GM19467 (cell line): ENCODE measurements at regions not wholly inside any gene's neighbourhood (a gene's known extent, or its start where the extent isn't known, plus 50 kb on each side); places are given as distances from the start of the nearest gene placed in this dataset.
"Not testable (repeated sequence)": the region's sequence is repeated elsewhere in the genome, so short reads cannot be mapped to it uniquely, and the experiment has no call there.

Source experiments
- ATAC-seq: cut with Tn5 transposase; IDR thresholded peaks from one replicate; pipeline ENCODE4 v1.9.1; 2021; ENCODE audit warnings: mild to moderate bottlenecking, moderate library complexity; ENCODE audit not compliant: unreplicated experiment

GRCh38 chr5:63228154-63228553 is 649.5 kb downstream of the LRRC70 start:
- no peak for ATAC-seq

- ATAC-seq: no peak
These were observed 641.6 kb downstream of the LRRC70 start for GRCh38 chr5:63220244-63220643.

GRCh38 chr5:63217422-63217821 is 638.8 kb downstream of the LRRC70 start:
- no peak for ATAC-seq

- ATAC-seq: no peak
These were observed 634.6 kb downstream of the LRRC70 start for GRCh38 chr5:63213256-63213655.

GRCh38 chr5:63211448-63212132 is 633.0 kb downstream of the LRRC70 start:
- no peak for ATAC-seq

GRCh38 chr5:63205976-63206375 is 627.4 kb downstream of the LRRC70 start:
- no peak for ATAC-seq

- no peak for ATAC-seq
These were observed 623.1 kb downstream of the LRRC70 start for GRCh38 chr5:63201738-63202137.

- no peak for ATAC-seq
These were observed 615.5 kb downstream of the LRRC70 start for GRCh38 chr5:63194126-63194525.

- not testable (repeated sequence) for ATAC-seq
These were observed 601.6 kb downstream of the LRRC70 start for GRCh38 chr5:63180190-63180589.

GRCh38 chr5:63175850-63176249 is 597.2 kb downstream of the LRRC70 start:
- no peak for ATAC-seq

- no peak for ATAC-seq
These were observed 591.9 kb downstream of the LRRC70 start for GRCh38 chr5:63170486-63170885.

- ATAC-seq: no peak
These were observed 586.4 kb downstream of the LRRC70 start for GRCh38 chr5:63164838-63165535.

- ATAC-seq: no peak
These were observed 585.7 kb downstream of the LRRC70 start for GRCh38 chr5:63164339-63164738.

GRCh38 chr5:63155310-63155631 is 576.7 kb downstream of the LRRC70 start:
- ATAC-seq: no peak

- ATAC-seq: no peak
These were observed 576.1 kb downstream of the LRRC70 start for GRCh38 chr5:63154476-63155309.

GRCh38 chr5:63152871-63153270 is 574.3 kb downstream of the LRRC70 start:
- no peak for ATAC-seq

GRCh38 chr5:63145167-63145566 is 566.5 kb downstream of the LRRC70 start:
- ATAC-seq: no peak

- ATAC-seq: no peak
These were observed 563.0 kb downstream of the LRRC70 start for GRCh38 chr5:63141591-63141990.

- no peak for ATAC-seq
These were observed 556.7 kb downstream of the LRRC70 start for GRCh38 chr5:63135291-63135690.

GRCh38 chr5:63131626-63132285 is 553.1 kb downstream of the LRRC70 start:
- no peak for ATAC-seq

- ATAC-seq: no peak
These were observed 550.1 kb downstream of the LRRC70 start for GRCh38 chr5:63128761-63129160.
